ENCODE measurements at regions not wholly inside any gene's neighbourhood (a gene's known extent, or its start where the extent isn't known, plus 50 kb on each side); places are given as distances from the start of the nearest gene placed in this dataset.
"Not testable (repeated sequence)": the region's sequence is repeated elsewhere in the genome, so short reads cannot be mapped to it uniquely, and the experiment has no call there.

- no peak for DNase-seq (ENCODE audit: low read depth, low spot score)
- in situ Hi-C loops (cut with HindIII; ENCODE audit: low pct_unique_long_range_greater_than_20kb, low sequenced_read_pairs), result no loop called here
Observed at GRCh38 chr6:79813143-79813850, 134.1 kb downstream of the ELOVL4 start.

- in situ Hi-C loops (cut with HindIII; ENCODE audit: low pct_unique_long_range_greater_than_20kb, low sequenced_read_pairs), result no loop called here
- no peak for DNase-seq (ENCODE audit: low read depth, low spot score)
Observed at GRCh38 chr6:79812195-79812594, 135.2 kb downstream of the ELOVL4 start.

GRCh38 chr6:79810871-79811270 is 136.5 kb downstream of the ELOVL4 start:
- no peak for DNase-seq (ENCODE audit: low read depth, low spot score)
- in situ Hi-C loops (cut with HindIII; ENCODE audit: low pct_unique_long_range_greater_than_20kb, low sequenced_read_pairs), result no loop called here

DNA sequence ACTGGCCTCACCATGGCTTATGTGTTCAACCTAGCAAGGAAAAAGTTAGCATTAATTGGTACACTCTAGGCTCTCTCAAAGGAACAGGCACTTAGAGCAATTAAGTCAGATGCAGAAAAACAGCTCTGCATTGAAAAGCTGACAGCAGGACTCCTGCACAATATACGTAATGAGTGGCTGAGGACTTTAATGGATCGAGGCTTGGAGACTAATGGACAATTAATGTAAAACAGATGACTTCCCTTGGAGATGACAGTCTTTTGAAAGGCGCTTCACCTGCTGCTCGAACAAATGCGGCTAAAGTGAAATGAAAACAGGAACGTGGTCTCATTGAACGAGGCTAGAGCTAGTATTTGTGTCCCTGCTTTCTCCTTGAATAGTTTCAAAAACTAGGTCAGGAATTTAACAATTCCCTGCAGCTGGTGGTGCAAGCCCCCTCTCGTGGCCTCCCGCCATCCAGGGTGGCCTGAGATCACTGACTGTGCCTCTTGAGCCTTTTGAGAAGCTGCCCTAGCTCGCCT is 137.1 kb downstream of the ELOVL4 start:
- in situ Hi-C loops (cut with HindIII; ENCODE audit: low pct_unique_long_range_greater_than_20kb, low sequenced_read_pairs), result no loop called here

GRCh38 chr6:79808921-79809320 is 138.4 kb downstream of the ELOVL4 start:
- in situ Hi-C loops (cut with HindIII; ENCODE audit: low pct_unique_long_range_greater_than_20kb, low sequenced_read_pairs), result no loop called here
- no peak for DNase-seq (ENCODE audit: low read depth, low spot score)

More for the DNA sequence above, 137.1 kb downstream of the ELOVL4 start:
- DNase-seq (ENCODE audit: low read depth, low spot score), result no peak

GRCh38 chr6:79806661-79807060 is 140.7 kb downstream of the ELOVL4 start:
- DNase-seq (ENCODE audit: low read depth, low spot score); in situ Hi-C loops (cut with HindIII; ENCODE audit: low pct_unique_long_range_greater_than_20kb, low sequenced_read_pairs): not testable (repeated sequence)

- DNase-seq (ENCODE audit: low read depth, low spot score), result no peak
- in situ Hi-C loops (cut with HindIII; ENCODE audit: low pct_unique_long_range_greater_than_20kb, low sequenced_read_pairs), result no loop called here
Observed at GRCh38 chr6:79804732-79805131, 142.6 kb downstream of the ELOVL4 start.

- no peak for DNase-seq (ENCODE audit: low read depth, low spot score)
- in situ Hi-C loops (cut with HindIII; ENCODE audit: low pct_unique_long_range_greater_than_20kb, low sequenced_read_pairs), result no loop called here
Observed at GRCh38 chr6:79803917-79804316, 143.4 kb downstream of the ELOVL4 start.

DNA sequence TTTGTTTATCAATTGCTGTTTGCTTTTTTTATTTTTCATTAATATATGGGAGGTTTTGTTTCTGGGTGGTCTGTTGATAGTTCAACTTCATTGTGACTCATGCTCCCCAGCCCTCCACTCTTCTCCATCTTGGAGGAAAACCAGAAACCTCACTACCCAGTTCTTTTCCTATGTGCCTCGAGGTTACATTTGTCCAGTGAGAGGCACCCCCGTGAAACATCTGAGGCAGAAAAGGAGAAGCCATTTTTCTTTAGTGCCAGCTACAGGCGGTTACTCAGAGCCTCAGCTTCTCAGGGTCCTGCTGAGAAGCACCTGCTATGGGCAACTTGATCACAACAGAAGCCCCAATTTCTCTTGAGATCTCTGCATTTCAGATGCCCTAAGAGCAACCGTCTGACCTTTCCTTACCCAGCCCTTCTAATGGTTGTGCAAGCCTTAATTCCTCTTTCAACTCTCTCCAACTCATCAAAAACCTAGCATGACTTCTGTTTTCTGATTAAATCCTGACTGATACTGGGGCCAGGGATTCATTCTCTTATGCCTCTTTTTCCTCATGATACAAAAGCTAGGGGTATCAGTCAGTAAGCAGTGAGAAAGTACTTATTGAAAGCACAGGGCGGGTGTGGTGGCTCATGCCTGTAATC is 144.6 kb downstream of the ELOVL4 start:
- in situ Hi-C loops (cut with HindIII; ENCODE audit: low pct_unique_long_range_greater_than_20kb, low sequenced_read_pairs), result no loop called here

DNA sequence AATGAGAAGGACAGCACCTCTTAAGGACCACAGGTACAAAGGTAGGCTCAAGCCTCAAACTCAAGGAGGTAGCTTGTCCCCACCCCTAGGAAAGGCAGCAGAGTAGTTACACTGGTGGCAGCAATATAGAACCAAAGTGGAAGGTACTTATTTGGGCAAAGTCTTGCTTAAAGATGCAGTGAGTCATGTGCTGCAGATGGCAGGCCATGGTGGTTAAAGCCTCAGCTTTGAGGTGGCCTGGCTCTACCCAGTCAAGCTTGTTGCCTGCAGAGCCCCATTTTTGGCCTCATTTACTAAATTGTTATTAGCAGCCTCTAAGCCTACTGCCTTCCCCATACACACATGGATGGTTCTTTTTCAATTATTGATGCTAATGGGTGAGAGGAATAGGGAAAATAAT is 146.0 kb downstream of the ELOVL4 start:
- in situ Hi-C loops (cut with HindIII; ENCODE audit: low pct_unique_long_range_greater_than_20kb, low sequenced_read_pairs), result no loop called here
- no peak for DNase-seq (ENCODE audit: low read depth, low spot score)

More for the DNA sequence above, 144.6 kb downstream of the ELOVL4 start:
- DNase-seq (ENCODE audit: low read depth, low spot score), result no peak

DNA sequence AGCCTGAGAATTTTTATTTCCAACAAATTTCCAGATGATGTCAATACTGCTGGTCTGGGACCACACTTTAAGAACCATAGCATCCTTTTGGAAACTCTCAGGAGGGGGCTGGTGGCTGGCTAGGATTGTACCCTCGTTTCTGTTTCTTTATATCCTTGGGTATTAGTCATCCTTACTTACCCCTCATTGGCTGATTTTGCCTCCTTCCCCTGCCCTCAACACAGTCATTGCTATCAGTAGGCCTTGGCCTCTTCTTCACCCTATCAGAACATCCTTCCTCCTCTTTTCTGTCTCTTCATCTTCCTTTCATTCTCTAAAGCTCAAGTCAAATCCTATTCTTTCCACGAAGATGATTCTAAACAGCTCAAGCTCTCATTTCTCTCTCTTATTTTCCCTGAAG is 148.5 kb downstream of the ELOVL4 start:
- in situ Hi-C loops (cut with HindIII; ENCODE audit: low pct_unique_long_range_greater_than_20kb, low sequenced_read_pairs), result no loop called here
- DNase-seq (ENCODE audit: low read depth, low spot score), result no peak

- no peak for DNase-seq (ENCODE audit: low read depth, low spot score)
- in situ Hi-C loops (cut with HindIII; ENCODE audit: low pct_unique_long_range_greater_than_20kb, low sequenced_read_pairs), result no loop called here
Observed at GRCh38 chr6:79797912-79798311, 149.4 kb downstream of the ELOVL4 start.

- in situ Hi-C loops (cut with HindIII; ENCODE audit: low pct_unique_long_range_greater_than_20kb, low sequenced_read_pairs), result no loop called here
- DNase-seq (ENCODE audit: low read depth, low spot score), result no peak
Observed at GRCh38 chr6:79797163-79797764, 150.1 kb downstream of the ELOVL4 start.

DNA sequence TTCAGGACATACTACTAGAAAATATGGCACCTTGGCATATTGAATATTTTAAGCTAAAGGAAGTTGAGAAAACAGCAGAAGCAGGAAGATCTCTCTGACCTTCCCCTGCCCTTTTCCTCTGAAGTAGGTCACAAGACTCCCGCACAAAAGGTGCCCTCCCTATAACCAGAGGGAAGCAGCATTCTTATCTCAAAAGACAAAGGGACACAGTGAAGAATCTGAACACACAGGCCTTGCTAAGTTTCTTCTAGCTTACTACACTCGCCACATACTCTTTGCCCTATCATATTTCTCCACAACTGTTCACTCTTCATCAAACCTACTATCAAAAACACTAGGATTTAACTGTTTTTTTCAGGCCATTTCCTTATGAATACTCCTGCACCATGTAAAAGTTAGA is 151.2 kb downstream of the ELOVL4 start:
- no peak for DNase-seq (ENCODE audit: low read depth, low spot score)
- in situ Hi-C loops (cut with HindIII; ENCODE audit: low pct_unique_long_range_greater_than_20kb, low sequenced_read_pairs), result no loop called here

GRCh38 chr6:79789896-79790295 is 157.5 kb downstream of the ELOVL4 start:
- in situ Hi-C loops (cut with HindIII; ENCODE audit: low pct_unique_long_range_greater_than_20kb, low sequenced_read_pairs), result no loop called here
- no peak for DNase-seq (ENCODE audit: low read depth, low spot score)

- in situ Hi-C loops (cut with HindIII; ENCODE audit: low pct_unique_long_range_greater_than_20kb, low sequenced_read_pairs), result no loop called here
- DNase-seq (ENCODE audit: low read depth, low spot score), result no peak
Observed at GRCh38 chr6:79788756-79789155, 157.6 kb downstream of the SH3BGRL2 start.

- in situ Hi-C loops (cut with HindIII; ENCODE audit: low pct_unique_long_range_greater_than_20kb, low sequenced_read_pairs), result no loop called here
- DNase-seq (ENCODE audit: low read depth, low spot score), result no peak
Observed at GRCh38 chr6:79787626-79788025, 156.5 kb downstream of the SH3BGRL2 start.

GRCh38 chr6:79784395-79784753 is 153.2 kb downstream of the SH3BGRL2 start:
- in situ Hi-C loops (cut with HindIII; ENCODE audit: low pct_unique_long_range_greater_than_20kb, low sequenced_read_pairs), result no loop called here
- no peak for DNase-seq (ENCODE audit: low read depth, low spot score)
